MM.1S (cell line): ENCODE measurements at regions not wholly inside any gene's neighbourhood (a gene's known extent, or its start where the extent isn't known, plus 50 kb on each side); places are given as distances from the start of the nearest gene placed in this dataset.

ENCODE experiments used
- DNase-seq: peaks from one replicate; pipeline ENCODE4 v3.0.0-alpha.2; 2015
- H2AFZ ChIP-seq: fragments of 300-600 bp; sonication (generic); 2 replicates; pipeline ENCODE4 v1.6.0; 2016; ENCODE audit warnings: antibody characterized with exemption, low read length
- H3F3A ChIP-seq: fragments of 300-600 bp; sonication (generic); 2 replicates; pipeline ENCODE4 v1.6.1; 2016; ENCODE audit warnings: mild to moderate bottlenecking, antibody characterized with exemption, low read length, moderate library complexity, mixed read lengths; ENCODE audit not compliant: insufficient read depth
- H3K27ac ChIP-seq: fragments of 300-600 bp; sonication (generic); 2 replicates; pipeline ENCODE4 v1.5.1; 2016; ENCODE audit warnings: mild to moderate bottlenecking, low read length
- H3K27me3 ChIP-seq: fragments of 300-600 bp; sonication (generic); replicated peaks from 2 replicates; pipeline ENCODE4 v1.6.0; 2016; ENCODE audit warnings: low read length; ENCODE audit not compliant: insufficient read depth
- H3K36me3 ChIP-seq: fragments of 300-600 bp; sonication (generic); replicated peaks from 2 replicates; pipeline ENCODE4 v1.6.1; 2016; ENCODE audit warnings: mild to moderate bottlenecking, low read length, mixed read lengths; ENCODE audit not compliant: insufficient read depth
- H3K4me1 ChIP-seq: fragments of 300-600 bp; sonication (generic); 2 replicates; pipeline ENCODE4 v1.6.1; 2016; ENCODE audit warnings: low read length, mixed read lengths
- H3K4me2 ChIP-seq: fragments of 300-600 bp; sonication (generic); 2 replicates; pipeline ENCODE4 v1.6.0; 2016; ENCODE audit warnings: low read depth, low read length
- H3K4me3 ChIP-seq: fragments of 300-600 bp; sonication (generic); 2 replicates; pipeline ENCODE4 v1.5.1; 2016; ENCODE audit warnings: low read length, mixed read lengths
- H3K79me2 ChIP-seq: fragments of 300-600 bp; sonication (generic); 2 replicates; pipeline ENCODE4 v1.6.1; 2016; ENCODE audit warnings: mixed run types, low read length, mixed read lengths
- H3K9ac ChIP-seq: fragments of 300-600 bp; sonication (generic); 2 replicates; pipeline ENCODE4 v1.6.1; 2016; ENCODE audit warnings: low read length, mixed read lengths
- H3K9me2 ChIP-seq: fragments of 300-600 bp; sonication (generic); replicated peaks from 2 replicates; pipeline ENCODE4 v1.6.1; 2016; ENCODE audit warnings: mild to moderate bottlenecking, low read length, mixed read lengths; ENCODE audit not compliant: insufficient read depth
- H3K9me3 ChIP-seq: fragments of 300-600 bp; sonication (generic); replicated peaks from 2 replicates; pipeline ENCODE4 v1.6.1; 2016; ENCODE audit warnings: mild to moderate bottlenecking, low read length, mixed read lengths; ENCODE audit not compliant: insufficient read depth
- H4K20me1 ChIP-seq: fragments of 300-600 bp; sonication (generic); 2 replicates; pipeline ENCODE4 v1.6.1; 2016; ENCODE audit warnings: mild to moderate bottlenecking, low read length, moderate library complexity, mixed read lengths; ENCODE audit not compliant: insufficient read depth
- CTCF ChIP-seq: fragments of 300-600 bp; sonication (generic); IDR thresholded peaks from 2 replicates; pipeline ENCODE4 v1.5.1; 2016; ENCODE audit warnings: antibody characterized with exemption, low read length, mixed read lengths
- EZH2 ChIP-seq: fragments of 300-600 bp; sonication (generic); optimal IDR thresholded peaks from 2 replicates; pipeline ENCODE3; 2017; ENCODE audit warnings: low read depth, mild to moderate bottlenecking, antibody characterized with exemption, low read length, mixed read lengths
- EZH2phosphoT487 ChIP-seq: fragments of 300-600 bp; sonication (generic); IDR thresholded peaks from 2 replicates; pipeline ENCODE4 v1.6.1; 2018; ENCODE audit warnings: antibody characterized with exemption, low read length

- Histone ChIP-seq H3K9ac (no peak overlapping the region), H3K9me3 (no peaks in the 10 kb centered on the region), H3K79me2 (no peaks in the 10 kb centered on the region), H3K4me2 (no peak overlapping the region), H2AFZ (no peak overlapping the region), H3K9me2 (no peaks in the 10 kb centered on the region), H3K4me3 (no peak overlapping the region), H3K36me3 (no peaks in the 10 kb centered on the region), H3K27me3 (no peaks in the 10 kb centered on the region), H4K20me1 (no peaks in the 10 kb centered on the region), H3K4me1 (peaks cover 5% of the 10 kb centered on the region), H3F3A (no peaks in the 10 kb centered on the region), H3K27ac (no peak overlapping the region)
- TF ChIP-seq CTCF (no peak), EZH2phosphoT487 (no peak), EZH2 (no peak)
- DNase-seq: no peak
Measured at GRCh38 chr20:54717983-54718382, 242.6 kb downstream of the DOK5 start.

GRCh38 chr20:54716790-54717189 is 241.4 kb downstream of the DOK5 start:
- Histone ChIP-seq H3K9me3 (no peaks in the 10 kb centered on the region), H3F3A (peaks cover 3% of the 10 kb centered on the region; the same call in 1 of the 2 replicates), H3K9ac (no peak overlapping the region), H3K4me3 (no peak overlapping the region), H3K4me1 (peaks cover 17% of the 10 kb centered on the region), H3K36me3 (no peaks in the 10 kb centered on the region), H4K20me1 (no peaks in the 10 kb centered on the region), H2AFZ (no peak overlapping the region), H3K9me2 (no peaks in the 10 kb centered on the region), H3K79me2 (no peaks in the 10 kb centered on the region), H3K27me3 (no peaks in the 10 kb centered on the region), H3K4me2 (no peak overlapping the region), H3K27ac (no peak overlapping the region)
- TF ChIP-seq CTCF (no peak), EZH2 (no peak), EZH2phosphoT487 (no peak)
- no peak for DNase-seq

GRCh38 chr20:54716174-54716747 is 240.9 kb downstream of the DOK5 start:
- Histone ChIP-seq H3K36me3 (no peaks in the 10 kb centered on the region), H3K27ac (no peak overlapping the region), H3K9ac (no peak overlapping the region), H3K27me3 (no peaks in the 10 kb centered on the region), H3K9me2 (no peaks in the 10 kb centered on the region), H3K4me2 (no peak overlapping the region), H3K9me3 (no peaks in the 10 kb centered on the region), H3K79me2 (no peaks in the 10 kb centered on the region), H3K4me1 (peaks cover 20% of the 10 kb centered on the region), H3F3A (peaks cover 3% of the 10 kb centered on the region; the same call in 1 of the 2 replicates), H3K4me3 (no peak overlapping the region), H4K20me1 (no peaks in the 10 kb centered on the region), H2AFZ (no peak overlapping the region)
- DNase-seq: no peak
- TF ChIP-seq EZH2 (no peak), EZH2phosphoT487 (no peak), CTCF (no peak)
